ENCODE measurements at regions not wholly inside any gene's neighbourhood (a gene's known extent, or its start where the extent isn't known, plus 50 kb on each side); places are given as distances from the start of the nearest gene placed in this dataset.

DNA sequence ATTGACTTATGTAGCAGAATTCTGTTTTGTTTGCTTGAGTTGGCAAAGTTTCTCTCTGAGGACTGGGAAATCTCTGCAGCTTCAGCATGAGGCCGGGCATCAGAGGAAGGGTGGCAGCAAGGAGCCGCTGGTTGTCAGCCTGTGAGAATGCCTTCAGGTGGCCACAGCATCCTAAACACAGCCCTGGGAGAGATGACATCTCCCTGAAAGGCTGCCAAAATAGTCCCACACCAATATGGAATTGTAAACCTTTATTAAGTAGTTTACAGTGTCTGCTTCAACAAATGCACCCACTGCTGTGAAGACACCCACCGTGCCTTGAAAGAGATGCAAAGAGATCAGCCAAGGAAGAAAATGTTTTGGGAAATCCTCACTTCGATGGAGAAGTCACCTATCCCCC lies 609.7 kb upstream of the ARRDC4 start:
- DNase-seq (ENCODE audit: low spot score), result no peak

DNA sequence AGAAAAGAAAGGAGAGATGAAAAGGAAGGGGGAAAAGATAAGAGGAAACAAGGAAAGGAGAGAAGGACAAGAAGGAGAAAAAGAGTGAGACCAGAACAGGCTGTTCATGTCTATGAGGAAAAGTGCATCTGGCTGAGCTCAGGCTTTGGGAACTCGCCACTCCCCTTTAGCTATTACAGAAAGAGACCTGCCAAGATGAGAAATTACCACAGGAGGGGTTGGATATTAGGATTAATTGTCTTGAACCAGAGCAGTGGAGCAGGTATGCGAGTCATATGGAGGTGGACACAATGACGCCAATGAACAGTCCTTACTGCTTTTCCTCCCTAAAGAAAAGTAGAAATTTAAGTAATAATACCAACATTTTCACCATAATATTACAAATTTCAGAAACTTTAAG lies 577.0 kb upstream of the ARRDC4 start:
- DNase-seq (ENCODE audit: low spot score), result no peak

DNA sequence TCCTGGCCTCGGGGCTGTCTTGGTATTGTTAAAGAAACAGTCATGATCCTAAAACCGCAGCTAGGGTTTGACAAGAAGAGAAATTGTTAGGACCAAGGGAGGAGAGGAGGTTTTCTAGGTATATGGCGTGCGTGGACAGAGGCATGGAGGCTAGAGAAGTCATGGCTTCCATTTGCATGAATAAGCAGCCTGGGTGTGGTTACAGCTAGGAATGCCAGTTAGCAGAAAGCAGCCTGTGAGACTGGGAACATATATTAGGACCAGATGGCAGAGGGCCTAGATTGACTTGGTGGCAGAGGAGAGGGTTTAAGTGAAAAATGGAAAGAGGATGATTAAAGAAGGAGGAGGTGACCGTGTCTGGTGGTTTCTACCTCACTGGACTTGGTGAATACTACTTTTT lies 573.6 kb upstream of the ARRDC4 start:
- no peak for DNase-seq (ENCODE audit: low spot score)

DNA sequence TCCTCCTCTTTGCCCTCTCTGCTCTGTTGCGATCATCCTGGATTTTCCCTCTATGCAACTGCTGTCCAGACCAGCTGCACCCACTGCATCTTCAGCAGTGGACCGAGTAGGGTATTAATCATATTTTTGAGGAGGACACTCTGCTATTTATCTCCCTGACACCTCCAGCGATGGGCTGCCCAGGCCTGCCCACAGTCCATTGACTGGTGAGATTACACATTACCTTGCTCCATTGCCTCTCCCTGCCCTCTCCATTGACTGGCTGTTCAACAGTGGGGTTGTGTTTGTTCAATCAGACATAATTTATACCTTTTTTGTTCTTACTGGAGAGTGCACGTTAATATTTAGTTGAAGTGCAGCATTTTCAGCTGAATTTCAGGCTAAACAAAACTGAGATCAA lies 559.3 kb upstream of the ARRDC4 start:
- no peak for DNase-seq (ENCODE audit: low spot score)

DNA sequence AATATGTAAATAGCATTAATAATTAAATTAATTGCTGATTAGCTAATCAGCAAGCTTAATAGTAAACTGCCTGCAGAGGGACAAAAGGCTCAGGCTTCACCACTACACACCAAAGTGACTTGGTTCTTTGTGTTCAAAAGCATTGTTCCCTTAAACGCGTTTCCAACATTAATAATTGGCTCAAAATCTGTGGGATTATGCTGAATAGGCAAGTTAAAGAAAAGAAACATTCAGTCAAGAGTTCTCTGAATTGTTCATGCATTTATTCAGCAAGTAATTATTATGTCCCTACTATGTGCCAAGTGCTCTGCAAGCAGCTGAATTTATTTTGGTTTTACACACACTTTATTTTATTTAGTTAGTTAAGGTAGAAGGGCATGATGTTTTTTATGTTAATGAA lies 558.5 kb upstream of the ARRDC4 start:
- no peak for DNase-seq (ENCODE audit: low spot score)

DNA sequence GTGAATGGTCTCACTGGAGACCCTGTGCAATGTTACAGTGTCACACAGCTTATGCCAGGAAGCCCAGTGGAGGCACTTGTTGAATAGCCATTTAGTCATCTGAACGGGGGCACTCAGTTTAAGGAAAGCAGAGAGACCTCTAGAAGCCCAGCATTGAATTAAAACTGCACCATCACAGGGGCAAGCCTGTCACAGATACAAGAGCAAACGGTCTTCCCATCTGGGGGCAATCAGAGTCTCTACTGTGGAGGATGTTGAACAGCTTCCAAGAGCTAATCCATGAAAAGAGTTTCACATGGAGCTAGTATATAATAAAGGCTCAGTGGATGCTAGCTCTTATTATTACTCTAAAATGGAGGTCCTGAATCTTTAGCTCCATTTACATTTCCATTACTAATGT lies 553.7 kb upstream of the ARRDC4 start:
- no peak for DNase-seq (ENCODE audit: low spot score)

DNA sequence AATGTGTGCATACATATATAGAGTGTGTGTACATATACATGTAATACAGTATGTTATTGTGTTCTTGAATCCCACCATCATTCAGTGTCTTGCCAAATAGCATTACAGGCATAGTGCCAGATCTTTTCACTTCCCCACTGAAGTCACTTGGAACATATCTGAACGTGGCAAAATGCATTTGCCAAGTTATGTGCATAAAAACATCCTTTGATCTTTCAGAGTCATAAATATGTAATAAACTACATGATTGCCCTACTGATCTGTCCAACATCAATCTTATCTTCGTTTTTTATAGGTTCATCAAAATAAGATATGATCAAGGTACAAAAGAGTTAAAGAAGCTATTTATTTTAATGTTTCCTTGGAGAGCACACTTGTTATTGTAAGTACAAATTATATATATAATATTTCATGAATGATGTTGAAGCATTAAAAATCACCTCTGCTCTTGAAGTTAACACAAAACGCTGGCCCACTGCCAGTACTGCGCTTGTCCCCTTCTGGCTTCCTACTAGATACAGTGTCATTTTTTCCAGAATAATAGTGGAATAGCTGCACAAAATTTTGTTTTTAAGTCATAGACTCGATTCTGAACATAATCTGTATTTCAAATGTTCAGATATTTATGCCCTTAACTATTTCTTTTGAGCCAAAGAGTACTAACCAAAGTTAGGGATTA lies 549.5 kb upstream of the ARRDC4 start:
- no peak for DNase-seq (ENCODE audit: low spot score)

DNA sequence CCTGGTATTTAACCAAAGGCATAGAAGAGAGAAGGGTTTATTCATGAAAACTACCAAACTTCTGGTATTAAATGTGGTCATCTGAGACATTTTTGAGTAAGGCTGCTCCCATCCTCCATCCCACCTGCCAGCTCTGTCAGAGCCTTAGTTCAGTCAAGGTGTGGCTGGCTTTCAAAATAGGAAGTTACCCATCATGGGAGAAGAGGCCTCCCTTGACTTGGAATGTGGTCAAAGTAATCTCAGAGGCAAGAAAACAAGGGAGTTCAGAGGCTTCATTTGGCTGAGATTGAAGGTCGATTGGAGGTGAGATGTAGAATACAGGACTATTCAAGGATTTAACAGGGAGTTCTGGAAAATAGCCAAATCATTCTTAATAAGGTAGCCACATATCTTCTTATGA lies 540.4 kb upstream of the ARRDC4 start:
- DNase-seq (ENCODE audit: low spot score), result no peak

DNA sequence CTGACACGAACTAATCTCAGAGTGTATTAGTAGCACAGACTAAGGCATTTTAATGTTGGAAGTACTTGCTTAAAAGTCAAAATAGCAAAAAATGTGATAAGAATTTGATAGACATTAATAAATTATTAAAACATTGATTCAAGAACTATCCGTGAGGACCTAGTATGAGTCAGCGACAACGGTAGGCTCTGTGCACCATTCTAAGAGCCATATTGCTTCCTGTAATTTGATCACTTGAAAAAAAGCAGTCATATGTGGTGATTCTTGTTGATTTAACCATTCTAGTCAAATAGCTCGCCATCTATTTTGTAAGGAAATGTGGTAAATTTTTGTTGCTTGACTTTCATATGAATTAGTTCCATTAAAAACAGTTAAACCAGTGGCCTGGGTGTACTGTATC lies 534.9 kb upstream of the ARRDC4 start:
- DNase-seq (ENCODE audit: low spot score), result no peak

DNA sequence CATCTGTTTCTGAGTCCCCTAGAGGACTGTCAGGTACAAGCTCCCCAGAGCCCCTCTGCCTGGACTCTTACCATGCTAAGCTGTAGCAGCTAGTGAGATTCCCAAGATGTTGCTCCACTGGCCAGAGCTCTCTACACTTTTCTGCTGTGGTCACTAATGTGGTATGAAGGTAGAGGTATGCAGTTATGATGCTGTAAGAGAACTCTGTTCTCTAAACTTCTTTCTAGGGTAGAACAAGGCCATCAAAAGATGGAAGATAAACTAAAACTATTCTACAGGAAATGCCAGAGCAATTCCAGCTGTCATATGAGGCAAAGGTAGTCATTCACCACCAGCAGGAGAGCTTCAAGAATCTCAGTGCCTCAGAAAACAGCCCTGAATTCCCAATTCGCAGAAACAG lies 517.4 kb upstream of the ARRDC4 start:
- DNase-seq (ENCODE audit: low spot score), result no peak

DNA sequence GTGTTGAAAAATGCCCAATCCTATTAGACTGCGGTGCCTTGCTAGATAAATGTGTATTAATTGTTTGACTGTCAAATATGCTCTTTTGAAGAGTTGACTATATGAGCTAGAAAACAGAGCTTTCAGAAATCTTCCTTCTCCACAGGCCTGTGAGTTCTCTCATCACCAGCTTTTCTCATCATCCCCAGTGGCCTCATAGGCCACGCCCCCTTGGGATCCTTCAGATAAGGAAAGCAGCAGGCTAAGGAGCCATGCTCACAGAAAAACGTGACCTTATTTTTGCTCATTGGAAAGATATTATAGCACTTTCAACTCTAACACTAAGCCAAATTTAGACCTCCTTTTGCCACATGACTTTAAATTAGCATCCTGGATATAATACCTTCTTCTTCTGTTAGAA lies 514.4 kb upstream of the ARRDC4 start:
- DNase-seq (ENCODE audit: low spot score), result peak; percentile 17

DNA sequence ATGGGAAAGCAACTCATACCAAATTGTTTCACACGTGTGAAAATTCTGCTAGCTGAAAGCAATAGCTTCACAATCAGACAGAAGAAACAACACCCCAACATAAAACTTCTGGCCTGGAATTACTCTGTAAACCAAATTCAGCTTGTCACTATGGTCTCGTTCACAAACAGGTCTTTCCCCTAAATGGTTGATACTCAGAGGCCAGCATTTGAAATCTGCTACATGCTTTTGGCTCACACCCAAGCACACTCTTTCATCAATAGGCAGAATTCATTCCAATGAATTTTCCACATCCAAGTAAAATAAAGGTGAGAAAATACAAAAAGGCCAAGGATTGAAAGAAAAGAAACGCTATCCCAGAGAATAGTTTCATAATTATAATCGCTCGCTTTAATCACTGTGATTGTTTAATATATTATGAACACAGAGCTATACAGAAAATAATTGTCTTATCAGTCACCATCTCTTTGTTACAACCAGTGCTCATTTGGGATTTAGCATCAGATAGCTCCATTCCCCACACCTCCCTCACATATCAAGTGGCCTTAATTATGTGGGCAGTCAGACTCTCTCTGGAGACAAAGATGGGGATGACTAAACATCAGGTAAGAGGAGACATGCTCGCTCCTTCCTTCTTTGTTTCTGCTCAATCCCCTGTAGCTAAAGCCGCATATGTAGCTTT lies 503.8 kb upstream of the ARRDC4 start:
- DNase-seq (ENCODE audit: low spot score), result no peak

DNA sequence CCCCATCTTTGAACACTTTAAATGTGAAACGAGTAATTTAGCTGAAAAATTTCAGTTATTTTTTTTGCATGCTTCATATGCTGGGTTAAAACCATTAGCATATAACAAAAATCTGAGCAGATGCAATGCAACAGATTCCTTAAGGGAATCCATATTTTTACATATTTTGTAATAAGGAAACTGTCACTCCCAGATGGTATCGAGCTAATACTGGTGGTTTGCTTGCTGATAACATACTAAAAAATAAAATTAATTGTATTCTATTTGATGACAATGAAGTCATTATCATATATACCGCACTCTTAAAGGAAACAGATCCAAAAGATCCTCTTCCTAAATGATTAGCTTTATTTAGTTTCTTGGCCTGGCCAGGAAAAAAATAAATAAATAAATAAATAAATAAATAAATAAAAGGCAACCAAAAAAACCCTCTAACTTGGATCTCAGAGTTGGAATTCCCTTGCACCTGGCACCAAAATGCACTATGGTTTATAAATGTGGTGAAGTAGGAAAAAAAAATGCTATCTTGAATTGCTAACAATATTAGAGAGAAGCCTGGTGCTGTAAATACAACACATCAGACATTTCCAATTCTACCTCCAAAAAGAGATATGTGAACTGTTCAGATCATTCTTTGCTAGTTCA lies 503.2 kb upstream of the ARRDC4 start:
- DNase-seq (ENCODE audit: low spot score), result no peak

DNA sequence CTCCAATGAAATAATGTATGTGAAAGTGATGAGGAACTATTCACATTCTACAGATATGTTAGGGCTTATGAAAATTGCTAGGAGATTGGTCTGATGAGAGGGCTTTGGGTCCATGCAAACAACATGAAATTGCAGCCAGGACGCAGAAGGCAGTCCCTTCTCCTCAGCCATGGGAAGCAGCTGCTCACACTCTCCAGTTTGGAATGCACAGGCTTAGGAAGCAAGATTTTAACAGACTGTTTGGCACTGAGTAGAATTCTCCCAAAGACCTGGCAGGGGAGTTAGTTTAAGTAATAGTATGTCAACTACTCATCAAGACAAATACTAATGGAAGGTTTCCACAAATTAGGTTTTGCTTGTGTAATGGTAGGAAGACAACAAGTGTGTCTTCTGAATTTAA lies 500.7 kb upstream of the ARRDC4 start:
- DNase-seq (ENCODE audit: low spot score), result no peak

DNA sequence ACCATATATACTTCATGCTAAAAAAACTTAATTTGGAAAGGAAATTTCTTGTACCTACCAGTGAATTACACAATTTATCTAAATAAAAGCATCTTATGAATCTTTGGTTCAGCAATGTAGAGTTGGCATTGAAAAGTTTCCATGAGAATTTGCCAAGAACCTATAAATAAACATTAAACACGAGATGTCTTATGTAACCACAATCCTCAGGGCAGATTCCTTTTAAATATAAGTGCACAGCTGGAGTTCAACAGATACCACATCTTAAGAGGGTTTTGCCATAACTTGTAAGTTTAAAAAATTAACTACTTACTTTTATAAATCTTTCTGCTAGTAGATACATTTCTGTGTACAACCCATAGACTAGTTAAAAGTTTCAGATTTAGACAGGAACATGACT lies 499.3 kb upstream of the ARRDC4 start:
- DNase-seq (ENCODE audit: low spot score), result no peak

DNA sequence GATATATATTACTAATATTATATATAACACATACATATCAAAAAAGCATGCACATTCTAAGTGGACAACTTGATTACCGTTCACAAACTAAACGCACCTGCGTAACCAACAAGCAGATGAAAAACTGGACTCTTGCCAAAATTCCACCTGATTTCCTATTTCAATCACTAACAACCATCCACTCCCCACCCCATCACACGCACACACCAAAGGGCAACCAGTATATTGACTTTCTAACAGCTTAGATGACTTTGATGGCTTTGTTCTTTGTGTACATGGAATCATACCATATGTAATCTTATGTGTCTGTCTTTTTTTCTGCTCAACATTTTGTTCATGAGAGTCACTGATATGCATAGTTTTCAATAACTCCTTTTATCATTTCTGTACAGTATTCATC lies 496.8 kb upstream of the ARRDC4 start:
- no peak for DNase-seq (ENCODE audit: low spot score)

DNA sequence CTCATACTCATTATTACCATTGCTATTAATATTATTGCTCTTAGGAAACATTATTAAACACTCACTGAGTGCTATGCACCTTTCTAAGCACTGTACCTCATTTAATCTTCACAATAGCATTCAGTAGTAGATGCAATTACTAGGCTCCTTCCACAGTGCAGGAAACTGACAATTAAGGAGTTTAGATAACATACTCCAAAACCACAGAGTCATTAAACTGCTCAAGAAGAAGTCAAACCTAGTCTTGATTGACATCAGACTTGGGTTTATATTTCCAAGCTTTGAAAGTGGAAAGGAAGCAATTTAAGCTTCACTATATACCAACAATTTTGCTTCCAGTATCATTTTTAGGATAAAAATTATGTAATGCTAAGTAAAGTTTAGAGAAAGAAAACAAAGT lies 490.1 kb upstream of the ARRDC4 start:
- no peak for DNase-seq (ENCODE audit: low spot score)

DNA sequence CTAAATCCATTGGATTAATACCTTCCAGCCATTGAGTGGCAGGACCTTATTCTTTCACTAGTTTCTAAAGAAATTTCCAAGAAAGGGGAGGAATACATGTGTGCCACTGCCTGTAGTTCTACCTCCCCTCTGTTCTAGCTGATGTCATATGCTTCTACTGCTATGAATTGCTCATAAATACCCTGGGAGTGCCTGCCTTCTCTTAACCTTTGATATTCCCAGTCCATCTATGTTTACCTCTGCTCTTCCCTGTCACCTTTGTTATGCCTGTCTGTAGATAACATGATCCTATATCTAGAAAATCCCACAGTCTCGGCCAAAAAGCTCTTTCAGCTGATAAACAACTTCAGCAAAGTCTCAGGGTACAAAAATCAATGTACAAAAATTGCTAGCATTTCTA lies 486.9 kb upstream of the ARRDC4 start:
- DNase-seq (ENCODE audit: low spot score), result no peak

DNA sequence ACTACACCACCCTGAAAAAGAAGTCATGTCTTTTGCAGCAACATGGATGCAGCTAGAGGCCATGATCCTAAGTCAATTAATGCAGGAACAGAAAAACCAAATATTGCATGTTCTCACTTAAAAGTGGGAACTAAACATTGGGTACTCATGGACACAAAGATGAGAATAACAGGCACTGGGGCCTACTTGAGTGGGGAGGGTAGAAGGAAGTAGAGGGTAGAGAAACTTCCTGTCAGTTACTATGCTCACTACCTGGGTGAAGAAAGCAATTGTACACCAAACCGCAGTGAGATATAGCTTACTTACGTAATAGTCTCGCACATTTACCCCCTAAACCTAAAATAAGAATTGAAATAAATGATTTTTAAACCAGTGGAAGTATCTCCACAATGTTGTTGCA lies 480.5 kb upstream of the ARRDC4 start:
- no peak for DNase-seq (ENCODE audit: low spot score)

DNA sequence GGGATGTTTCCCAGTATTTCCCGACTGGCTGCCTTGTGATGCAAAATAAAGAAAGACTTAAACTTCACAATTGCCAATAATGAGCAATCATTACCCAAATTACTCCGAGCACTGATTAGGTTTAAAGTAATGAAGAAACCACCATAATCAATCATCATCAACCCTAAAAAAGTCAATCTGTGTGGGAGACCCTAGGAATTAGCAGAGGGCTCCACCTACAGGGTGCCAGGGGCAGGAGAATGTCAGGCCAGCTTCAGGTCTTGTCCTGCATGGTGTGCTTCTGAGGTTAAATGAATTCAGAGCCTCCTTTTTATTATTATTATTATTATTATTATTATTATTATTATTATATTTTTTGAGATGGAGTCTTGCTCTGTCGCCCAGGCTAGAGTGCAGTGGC lies 478.0 kb upstream of the ARRDC4 start:
- DNase-seq (ENCODE audit: low spot score), result peak; percentile 40

DNA sequence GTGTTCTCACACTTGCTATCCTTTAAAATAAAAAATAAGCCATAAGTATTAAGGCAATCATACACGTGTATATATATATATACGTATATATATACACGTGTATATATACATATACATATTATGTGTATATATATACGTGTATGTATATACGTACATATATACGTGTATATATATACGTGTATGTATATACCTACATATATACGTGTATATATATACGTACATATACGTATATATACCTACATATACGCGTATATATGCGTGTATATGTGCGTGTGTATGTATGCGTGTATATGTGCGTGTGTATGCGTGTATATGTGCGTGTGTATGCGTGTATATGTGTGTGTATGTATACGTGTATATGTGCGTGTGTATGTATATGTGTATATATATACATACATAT lies 477.3 kb upstream of the ARRDC4 start:
- no peak for DNase-seq (ENCODE audit: low spot score)

DNA sequence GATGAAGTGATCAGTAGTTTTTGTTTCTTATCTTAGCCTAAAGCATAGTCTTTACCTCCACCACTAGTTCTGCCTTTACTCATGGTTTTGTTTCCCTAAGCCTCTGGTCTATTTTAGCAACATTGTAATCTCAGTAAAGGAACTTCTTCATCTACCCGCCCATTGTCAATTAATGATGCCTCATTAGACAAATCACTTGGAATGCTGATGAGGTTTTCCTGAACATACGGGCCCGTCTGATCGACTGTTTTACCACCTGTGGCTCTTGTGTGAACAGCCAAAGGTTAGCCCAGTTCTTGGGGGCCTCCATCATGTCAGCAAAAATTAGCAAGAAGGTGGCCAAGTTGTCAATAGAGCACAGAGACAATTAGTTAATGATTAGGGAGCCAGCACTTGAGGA lies 470.1 kb upstream of the ARRDC4 start:
- DNase-seq (ENCODE audit: low spot score), result no peak

DNA sequence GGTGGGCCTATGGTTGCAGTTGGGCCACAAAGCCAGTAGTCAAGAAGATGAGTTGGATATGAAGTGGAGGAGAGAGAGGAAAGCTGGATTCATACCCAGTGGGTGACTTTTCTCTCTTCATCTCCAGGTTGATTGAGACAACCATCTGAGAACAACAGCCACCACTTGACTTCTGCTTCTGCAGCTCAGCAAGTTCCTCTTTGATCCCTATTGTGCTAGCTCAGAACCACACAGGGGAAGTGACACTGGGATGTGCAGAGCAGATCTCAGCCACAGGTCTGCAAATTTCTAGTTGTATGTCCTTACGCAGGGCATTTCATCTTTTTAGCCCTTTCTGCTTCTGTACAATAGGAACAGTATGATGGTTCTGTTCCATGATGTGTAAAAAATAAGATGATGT lies 459.2 kb upstream of the ARRDC4 start:
- DNase-seq (ENCODE audit: low spot score), result no peak

DNA sequence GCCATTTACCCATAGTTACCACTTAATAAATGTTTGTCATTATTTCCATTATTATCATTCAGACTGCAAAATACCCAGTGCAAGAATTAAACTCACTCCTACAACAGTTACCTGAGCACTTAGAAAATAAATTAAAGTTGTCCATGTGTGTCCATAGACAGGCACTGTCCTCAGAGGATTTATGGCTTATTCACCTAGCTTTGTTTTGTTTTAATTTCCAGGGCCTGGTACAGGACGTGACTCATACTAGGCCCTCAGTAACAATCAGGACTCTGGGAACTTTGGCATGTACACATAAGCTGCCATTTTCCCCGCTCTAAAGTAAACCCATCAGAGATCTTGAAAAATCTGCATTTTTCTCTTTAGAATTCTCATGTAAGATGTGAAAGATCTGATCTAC lies 458.5 kb upstream of the ARRDC4 start:
- DNase-seq (ENCODE audit: low spot score), result no peak
